SK-N-SH (cell line): ENCODE measurements at regions not wholly inside any gene's neighbourhood (a gene's known extent, or its start where the extent isn't known, plus 50 kb on each side); places are given as distances from the start of the nearest gene placed in this dataset.

Source experiments
- CTCF ChIA-PET: fragments of 300-600, 350-600 bp; formaldehyde crosslinking; extraction: SDS; loops from one replicate; lab custom pipeline; 2021; lab: Yijun Ruan, JAX
- POLR2A ChIA-PET: fragments of 350-600 bp; sonication (Branson Sonifier 250); formaldehyde crosslinking; extraction: SDS; loops from one replicate; lab custom pipeline; 2020; ENCODE audit warnings: antibody characterized with exemption, inconsistent platforms; lab: Yijun Ruan, JAX
- DNase-seq: peaks from one replicate; pipeline ENCODE4 v3.0.0; 2012
- H2AFZ ChIP-seq: fragments of 200-600 bp; sonication (generic); 2 replicates; pipeline ENCODE4 v1.8.1; 2016; ENCODE audit warnings: antibody characterized with exemption, mild to moderate bottlenecking, low read depth
- H3F3A ChIP-seq: fragments of 200-600 bp; sonication (generic); replicated peaks from 2 replicates; pipeline ENCODE3; 2016; ENCODE audit warnings: antibody characterized with exemption, mild to moderate bottlenecking; ENCODE audit not compliant: insufficient read depth
- H3K27ac ChIP-seq, 2 experiments: fragments of 200-500 bp in 1 of 2; fragments of 200-600 bp in 1 of 2; sonication (Bioruptor generic) in 1 of 2; sonication (generic), shearing (Covaris generic) in 1 of 2; 2 replicates each; pipeline versions ENCODE4 v1.5.1 to v1.6.1; 2014 to 2016; ENCODE audit warnings: low read depth in 2 of 2, inconsistent platforms in 1 of 2, low read length in 1 of 2, mild to moderate bottlenecking in 1 of 2, mixed read lengths in 1 of 2
- H3K27me3 ChIP-seq: fragments of 200-600 bp; sonication (generic), shearing (Covaris generic); 2 replicates; pipeline ENCODE4 v1.6.1; 2016; ENCODE audit warnings: mixed run types; ENCODE audit not compliant: insufficient read depth
- H3K36me3 ChIP-seq, 2 experiments: fragments of 200-500 bp in 1 of 2; fragments of 200-600 bp in 1 of 2; sonication (Bioruptor generic) in 1 of 2; sonication (generic) in 1 of 2; replicated peaks in 1 of 2; 2 replicates each; pipeline versions ENCODE3 to v1.5.1; 2014 to 2016; ENCODE audit warnings: low read length in 1 of 2, mild to moderate bottlenecking in 1 of 2; ENCODE audit not compliant: insufficient read depth in 2 of 2, control insufficient read depth in 1 of 2
- H3K4me1 ChIP-seq, 2 experiments: fragments of 200-500 bp in 1 of 2; fragments of 200-600 bp in 1 of 2; sonication (Bioruptor generic) in 1 of 2; sonication (generic), shearing (Covaris generic) in 1 of 2; 2 replicates each; pipeline versions ENCODE4 v1.5.1 to v1.6.1; 2014 to 2016; ENCODE audit warnings: low read depth in 1 of 2, low read length in 1 of 2, mixed run types in 1 of 2; ENCODE audit not compliant: insufficient read depth in 2 of 2, control insufficient read depth in 1 of 2
- H3K4me2 ChIP-seq: fragments of 200-600 bp; sonication (generic), shearing (Covaris generic); 2 replicates; pipeline ENCODE4 v1.6.1; 2017; ENCODE audit warnings: mixed run types
- H3K4me3 ChIP-seq, 2 experiments: fragments of 200-500 bp in 1 of 2; fragments of 200-600 bp in 1 of 2; sonication (Bioruptor generic) in 1 of 2; sonication (generic), shearing (Covaris generic) in 1 of 2; 2 replicates each; pipeline versions ENCODE4 v1.5.1 to v1.8.1; 2014 to 2016; ENCODE audit warnings: low read depth in 2 of 2, inconsistent platforms in 1 of 2, low read length in 1 of 2, mild to moderate bottlenecking in 1 of 2, mixed read lengths in 1 of 2, moderate library complexity in 1 of 2
- H3K79me2 ChIP-seq: fragments of 200-600 bp; sonication (generic); 2 replicates; pipeline ENCODE4 v1.8.1; 2017; ENCODE audit warnings: mild to moderate bottlenecking; ENCODE audit not compliant: insufficient read depth
- H3K9ac ChIP-seq: fragments of 200-600 bp; sonication (generic); 2 replicates; pipeline ENCODE4 v1.6.1; 2017; ENCODE audit warnings: mixed run types
- H3K9me2 ChIP-seq: fragments of 200-600 bp; sonication (generic); 2 replicates; pipeline ENCODE4 v1.6.1; 2017; ENCODE audit warnings: mixed run types
- H3K9me3 ChIP-seq: fragments of 200-600 bp; sonication (generic); 2 replicates; pipeline ENCODE4 v1.6.1; 2017; ENCODE audit warnings: mixed run types, mild to moderate bottlenecking, moderate library complexity
- H4K20me1 ChIP-seq: fragments of 200-600 bp; sonication (generic); 2 replicates; pipeline ENCODE4 v1.6.1; 2017; ENCODE audit warnings: mild to moderate bottlenecking, mixed run types; ENCODE audit not compliant: insufficient read depth
- EP300 ChIP-seq, 2 experiments: IDR thresholded peaks; 2 replicates each; pipeline versions ENCODE4 v1.4.0 to v1.6.1; 2012; ENCODE audit warnings: borderline replicate concordance in 1 of 2, low read depth in 1 of 2, low read length in 1 of 2
- EZH2phosphoT487 ChIP-seq: fragments of 200-600 bp; sonication (generic); IDR thresholded peaks from 2 replicates; pipeline ENCODE4 v1.6.1; 2017; ENCODE audit warnings: low read depth, mixed run types, mild to moderate bottlenecking, antibody characterized with exemption, moderate library complexity, borderline replicate concordance
- FOSL2 ChIP-seq: IDR thresholded peaks from 2 replicates; pipeline ENCODE4 v1.4.0; 2012; ENCODE audit warnings: low read depth, mild to moderate bottlenecking, moderate library complexity, borderline replicate concordance
- FOXM1 ChIP-seq: IDR thresholded peaks from 2 replicates; pipeline ENCODE4 v1.4.0; 2012; ENCODE audit warnings: low read depth, mild to moderate bottlenecking
- GABPA ChIP-seq: IDR thresholded peaks from 2 replicates; pipeline ENCODE4 v1.4.0; 2012; ENCODE audit warnings: low read depth, mild to moderate bottlenecking
- GATA2 ChIP-seq: sonication (generic); formaldehyde crosslinking; IDR thresholded peaks from 2 replicates; pipeline ENCODE4 v1.5.0; 2020; ENCODE audit warnings: mild to moderate bottlenecking, missing genetic modification reagents
- IRF3 ChIP-seq: fragments of 150-350 bp; IDR thresholded peaks from 2 replicates; pipeline ENCODE4 v1.6.1; 2016; ENCODE audit warnings: mild to moderate bottlenecking, low read depth, low read length
- MEF2A ChIP-seq: IDR thresholded peaks from 2 replicates; pipeline ENCODE4 v1.4.0; 2012; ENCODE audit warnings: low read depth, borderline replicate concordance
- MXI1 ChIP-seq: IDR thresholded peaks from 2 replicates; pipeline ENCODE4 v1.6.1; 2012; ENCODE audit warnings: mild to moderate bottlenecking, low read depth, low read length, improper control_type of control experiment
- RAD21 ChIP-seq: IDR thresholded peaks from 2 replicates; pipeline ENCODE4 v1.6.1; 2012; ENCODE audit warnings: mild to moderate bottlenecking, low read length
- RFX5 ChIP-seq: IDR thresholded peaks from 2 replicates; pipeline ENCODE4 v1.6.1; 2012; ENCODE audit warnings: mild to moderate bottlenecking, improper control_type of control experiment, low read length
- SMC3 ChIP-seq: IDR thresholded peaks from 2 replicates; pipeline ENCODE4 v1.6.1; 2012; ENCODE audit warnings: low read depth, low read length, improper control_type of control experiment
- TCF12 ChIP-seq: IDR thresholded peaks from 2 replicates; pipeline ENCODE4 v1.4.0; 2012
- TEAD4 ChIP-seq: IDR thresholded peaks from 2 replicates; pipeline ENCODE4 v1.4.0; 2012; ENCODE audit warnings: mild to moderate bottlenecking, borderline replicate concordance; ENCODE audit not compliant: insufficient read depth
- USF1 ChIP-seq: IDR thresholded peaks from 2 replicates; pipeline ENCODE4 v1.4.0; 2012; ENCODE audit warnings: low read depth, borderline replicate concordance
- USF2 ChIP-seq: fragments of 150-350 bp; IDR thresholded peaks from 2 replicates; pipeline ENCODE4 v1.6.1; 2017; ENCODE audit warnings: antibody characterized with exemption, low read length, low read depth, borderline replicate concordance
- YY1 ChIP-seq: IDR thresholded peaks from 2 replicates; pipeline ENCODE4 v1.4.0; 2012; ENCODE audit warnings: low read depth, mild to moderate bottlenecking
- WGBS: methylation state at CpG from one replicate; pipeline ENCODE4 v1.1.6; 2017; ENCODE audit warnings: low lambda C conversion rate; 5-methylcytosine and 5-hydroxymethylcytosine counted together

GRCh38 chr14:44783901-44784300 is 177.8 kb downstream of the KLHL28 start:
- no peak for DNase-seq
- H3K27me3 ChIP-seq: no peaks in the 10 kb centered on the region
- no peaks in the 10 kb centered on the region for H3K79me2 ChIP-seq
- no peak overlapping the region for H3K4me2 ChIP-seq
- no peak overlapping the region for H3K4me3 ChIP-seq
- H3K36me3 ChIP-seq: no peaks in the 10 kb centered on the region
- H4K20me1 ChIP-seq: no peaks in the 10 kb centered on the region
- H3F3A ChIP-seq: no peaks in the 10 kb centered on the region
- H2AFZ ChIP-seq: no peak overlapping the region
- TF ChIP-seq FOSL2: no peak
- TF ChIP-seq IRF3: no peak
- TF ChIP-seq USF2: no peak
- no peak for TF ChIP-seq TEAD4
- no peak for TF ChIP-seq YY1
- no peak for TF ChIP-seq MXI1
- no peak for TF ChIP-seq RFX5
- TF ChIP-seq EZH2phosphoT487: no peak
- TF ChIP-seq RAD21: no peak
- no peak for TF ChIP-seq SMC3
- no peak for TF ChIP-seq FOXM1
- TF ChIP-seq GATA2: no peak
- TF ChIP-seq GABPA: no peak
- no peak for TF ChIP-seq USF1
- CTCF ChIA-PET: no interaction called here
- no peaks in the 10 kb centered on the region for H3K9me3 ChIP-seq
- H3K4me1 ChIP-seq: no peaks in the 10 kb centered on the region
- 0 out of 4 replicates have a peak overlapping the region, but pooled peaks of 1 of the 2 experiments have one; percentile 54 for H3K27ac ChIP-seq
- no peaks in the 10 kb centered on the region for H3K9me2 ChIP-seq
- POLR2A ChIA-PET: no interaction called here
- no peak overlapping the region for H3K9ac ChIP-seq

GRCh38 chr14:44782775-44783238 is 178.9 kb downstream of the KLHL28 start:
- DNase-seq: no peak
- CTCF ChIA-PET: no interaction called here

More at GRCh38 chr14:44782775-44783238, 178.9 kb downstream of the KLHL28 start:
- Histone ChIP-seq H3K4me1 (no peaks in the 10 kb centered on the region), H3K9me3 (no peaks in the 10 kb centered on the region), H3K4me2 (no peak overlapping the region), H3K9ac (no peak overlapping the region), H3K4me3 (no peak overlapping the region), H3K36me3 (no peaks in the 10 kb centered on the region), H2AFZ (no peak overlapping the region), H3K79me2 (no peaks in the 10 kb centered on the region), H3K9me2 (no peaks in the 10 kb centered on the region), H4K20me1 (no peaks in the 10 kb centered on the region), H3F3A (no peaks in the 10 kb centered on the region), H3K27ac (peak overlapping the region in 1 of 2 experiments; percentile 54; a peak in 2 of 4 replicates), H3K27me3 (no peaks in the 10 kb centered on the region)
- POLR2A ChIA-PET: no interaction called here
- TF ChIP-seq TEAD4: peak; percentile 17; the same call in 1 of the 2 replicates
- TF ChIP-seq TCF12: 0 out of 2 replicates have a peak, but pooled peaks have one; percentile 11
- no peak for TF ChIP-seq IRF3
- TF ChIP-seq MEF2A: no peak
- TF ChIP-seq USF1: no peak
- TF ChIP-seq RAD21: no peak
- peak in 1 of 2 experiments; percentile 21; a peak in 1 of 4 replicates for TF ChIP-seq EP300 (IDR thresholded peaks at IDR 0.05; ENCODE audit: borderline replicate concordance in 1 of 2, low read depth in 1 of 2, low read length in 1 of 2)
- 0% methylated on average over 1 of the region's 1 CpG for WGBS
